ENCODE measurements at regions not wholly inside any gene's neighbourhood (a gene's known extent, or its start where the extent isn't known, plus 50 kb on each side); places are given as distances from the start of the nearest gene placed in this dataset.

DNA sequence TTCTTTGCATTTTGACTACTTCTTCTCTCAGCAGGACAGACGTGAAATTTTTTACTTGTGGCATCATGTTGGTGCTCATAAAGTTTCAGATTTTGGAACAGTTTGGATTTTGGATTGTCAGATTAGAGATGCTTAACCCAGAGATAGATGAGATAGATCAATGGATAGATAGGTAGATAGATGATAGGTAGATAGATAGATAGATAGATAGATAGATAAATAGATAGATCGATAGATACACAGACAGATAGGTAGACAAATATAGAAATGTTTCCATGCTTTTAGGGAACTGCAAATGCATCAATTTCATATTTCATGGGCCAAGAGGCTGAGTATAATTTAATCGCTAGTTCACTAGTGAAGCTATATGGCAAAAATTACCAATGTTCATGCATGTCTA lies 981.5 kb upstream of the ADGRB3 start:
- CTCF ChIA-PET, result no interaction called here
- Mint-ChIP-seq H3K4me3 (ENCODE audit: low read depth, unreplicated experiment) (no peak overlapping the region), H3K36me3 (ENCODE audit: insufficient read depth, unreplicated experiment) (no peaks in the 10 kb centered on the region), H3K27ac (ENCODE audit: unreplicated experiment) (no peak overlapping the region), H3K27me3 (ENCODE audit: unreplicated experiment) (no peaks in the 10 kb centered on the region), H3K4me1 (ENCODE audit: low read depth, unreplicated experiment) (no peaks in the 10 kb centered on the region), H3K9me3 (ENCODE audit: low read depth, unreplicated experiment) (peaks cover 7% of the 10 kb centered on the region)
- DNase-seq, result no peak
- intact Hi-C loops (cut with micrococcal nuclease; ENCODE audit: unreplicated experiment), result no loop called here
- TF ChIP-seq, protein P1, sequence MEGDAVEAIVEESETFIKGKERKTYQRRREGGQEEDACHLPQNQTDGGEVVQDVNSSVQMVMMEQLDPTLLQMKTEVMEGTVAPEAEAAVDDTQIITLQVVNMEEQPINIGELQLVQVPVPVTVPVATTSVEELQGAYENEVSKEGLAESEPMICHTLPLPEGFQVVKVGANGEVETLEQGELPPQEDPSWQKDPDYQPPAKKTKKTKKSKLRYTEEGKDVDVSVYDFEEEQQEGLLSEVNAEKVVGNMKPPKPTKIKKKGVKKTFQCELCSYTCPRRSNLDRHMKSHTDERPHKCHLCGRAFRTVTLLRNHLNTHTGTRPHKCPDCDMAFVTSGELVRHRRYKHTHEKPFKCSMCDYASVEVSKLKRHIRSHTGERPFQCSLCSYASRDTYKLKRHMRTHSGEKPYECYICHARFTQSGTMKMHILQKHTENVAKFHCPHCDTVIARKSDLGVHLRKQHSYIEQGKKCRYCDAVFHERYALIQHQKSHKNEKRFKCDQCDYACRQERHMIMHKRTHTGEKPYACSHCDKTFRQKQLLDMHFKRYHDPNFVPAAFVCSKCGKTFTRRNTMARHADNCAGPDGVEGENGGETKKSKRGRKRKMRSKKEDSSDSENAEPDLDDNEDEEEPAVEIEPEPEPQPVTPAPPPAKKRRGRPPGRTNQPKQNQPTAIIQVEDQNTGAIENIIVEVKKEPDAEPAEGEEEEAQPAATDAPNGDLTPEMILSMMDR (IDR thresholded peaks at IDR 0.05; ENCODE audit: unreplicated experiment), result no peak
- no TSS peak for BruUV-seq (replicated peaks)

DNA sequence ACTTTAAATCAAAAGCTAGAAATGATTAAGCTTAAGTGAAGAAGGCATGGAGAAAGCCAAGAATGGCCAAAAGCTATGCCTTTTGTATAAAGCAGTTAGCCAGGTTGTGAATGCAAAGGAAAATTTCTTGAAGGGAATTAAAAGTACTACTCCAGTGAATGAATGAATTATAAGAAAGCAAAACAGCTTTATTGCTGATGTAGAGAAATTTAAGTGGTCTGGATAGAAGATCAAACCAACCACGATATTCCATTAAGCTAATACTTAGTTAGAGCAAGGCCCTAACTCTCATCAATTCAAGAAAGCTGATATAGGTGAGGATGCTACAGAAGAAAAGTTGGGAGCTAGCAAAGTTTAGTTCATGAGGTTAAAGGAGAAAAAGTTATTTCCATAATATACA lies 988.5 kb upstream of the ADGRB3 start:
- H3K36me3 Mint-ChIP-seq (ENCODE audit: insufficient read depth, unreplicated experiment), result no peaks in the 10 kb centered on the region
- no TSS peak for BruUV-seq (replicated peaks)
- H3K4me1 Mint-ChIP-seq (ENCODE audit: low read depth, unreplicated experiment), result no peaks in the 10 kb centered on the region
- CTCF ChIA-PET, result no interaction called here
- H3K27ac Mint-ChIP-seq (ENCODE audit: unreplicated experiment), result no peak overlapping the region
- H3K4me3 Mint-ChIP-seq (ENCODE audit: low read depth, unreplicated experiment), result no peak overlapping the region
- no peak for DNase-seq
- H3K9me3 Mint-ChIP-seq (ENCODE audit: low read depth, unreplicated experiment), result peaks cover 3% of the 10 kb centered on the region
- TF ChIP-seq, protein P1 (IDR thresholded peaks at IDR 0.05; ENCODE audit: unreplicated experiment), result no peak
- no peaks in the 10 kb centered on the region for H3K27me3 Mint-ChIP-seq (ENCODE audit: unreplicated experiment)
- intact Hi-C loops (cut with micrococcal nuclease; ENCODE audit: unreplicated experiment), result no loop called here

DNA sequence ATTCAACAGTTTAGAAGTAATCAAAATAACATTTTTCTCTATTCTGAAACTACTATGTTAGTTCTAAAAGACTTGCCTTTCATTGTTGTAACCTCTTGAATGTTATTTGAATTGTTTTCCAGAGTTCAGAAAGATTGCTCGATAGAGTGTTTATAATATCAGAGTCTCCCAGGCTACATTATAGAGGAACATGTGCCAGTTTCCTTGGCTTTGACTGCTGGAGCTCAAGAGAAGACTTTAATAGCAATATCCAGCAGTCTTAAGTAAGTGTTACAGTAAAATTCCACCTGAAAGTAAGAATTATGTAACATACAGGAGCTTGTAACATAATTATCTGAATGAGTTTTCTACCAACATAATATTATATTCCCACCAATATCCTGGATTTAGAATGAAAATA lies 991.8 kb upstream of the ADGRB3 start:
- Mint-ChIP-seq H3K4me1 (ENCODE audit: low read depth, unreplicated experiment) (no peaks in the 10 kb centered on the region), H3K27ac (ENCODE audit: unreplicated experiment) (no peak overlapping the region), H3K36me3 (ENCODE audit: insufficient read depth, unreplicated experiment) (no peaks in the 10 kb centered on the region), H3K9me3 (ENCODE audit: low read depth, unreplicated experiment) (peaks cover 3% of the 10 kb centered on the region), H3K4me3 (ENCODE audit: low read depth, unreplicated experiment) (no peak overlapping the region), H3K27me3 (ENCODE audit: unreplicated experiment) (no peaks in the 10 kb centered on the region)
- CTCF ChIA-PET, result no interaction called here
- no peak for DNase-seq
- BruUV-seq (replicated peaks), result no TSS peak
- TF ChIP-seq, protein P1 (IDR thresholded peaks at IDR 0.05; ENCODE audit: unreplicated experiment), result no peak
- intact Hi-C loops (cut with micrococcal nuclease; ENCODE audit: unreplicated experiment), result no loop called here

DNA sequence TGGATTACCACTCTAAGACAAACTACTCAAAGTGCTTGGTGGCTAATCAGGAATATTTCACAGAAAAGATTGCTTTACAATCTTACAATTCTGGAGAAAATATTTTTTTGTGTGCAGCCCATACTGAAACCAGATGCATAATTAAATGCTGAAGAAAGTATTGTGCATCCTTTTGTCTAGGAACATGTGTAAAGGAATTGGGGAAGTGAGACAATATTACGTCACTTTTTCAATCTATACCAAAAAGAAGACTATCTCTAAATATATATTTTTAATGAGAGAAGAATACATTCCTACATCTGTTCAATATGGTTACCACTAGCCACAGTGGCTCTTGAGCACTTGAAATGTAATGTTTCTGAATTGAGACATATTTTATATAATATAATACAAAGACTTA lies 992.5 kb upstream of the ADGRB3 start:
- Mint-ChIP-seq H3K27me3 (ENCODE audit: unreplicated experiment) (no peaks in the 10 kb centered on the region), H3K4me3 (ENCODE audit: low read depth, unreplicated experiment) (no peak overlapping the region), H3K36me3 (ENCODE audit: insufficient read depth, unreplicated experiment) (no peaks in the 10 kb centered on the region), H3K9me3 (ENCODE audit: low read depth, unreplicated experiment) (peaks cover 3% of the 10 kb centered on the region), H3K27ac (ENCODE audit: unreplicated experiment) (no peak overlapping the region), H3K4me1 (ENCODE audit: low read depth, unreplicated experiment) (no peaks in the 10 kb centered on the region)
- intact Hi-C loops (cut with micrococcal nuclease; ENCODE audit: unreplicated experiment), result no loop called here
- TF ChIP-seq, protein P1 (IDR thresholded peaks at IDR 0.05; ENCODE audit: unreplicated experiment), result no peak
- no peak for DNase-seq
- CTCF ChIA-PET, result no interaction called here
- BruUV-seq (replicated peaks), result no TSS peak

DNA sequence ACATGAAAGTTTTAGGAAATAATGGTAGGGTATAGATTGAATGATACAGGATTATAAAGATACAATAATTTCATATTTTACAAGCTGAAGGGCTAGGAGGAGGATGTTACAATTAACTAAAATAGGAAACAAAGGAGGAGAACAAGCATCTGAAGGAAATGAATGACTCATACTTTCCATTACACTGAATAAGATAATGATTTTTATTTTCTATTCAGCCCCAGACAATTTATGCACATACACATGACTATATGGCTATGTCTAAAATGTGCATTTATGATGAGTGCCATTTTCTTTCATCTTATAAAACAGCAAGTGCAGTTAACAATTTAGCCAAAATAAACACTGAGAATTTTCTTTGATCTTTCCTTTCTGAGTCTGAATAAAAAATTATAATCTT lies 994.6 kb upstream of the ADGRB3 start:
- TF ChIP-seq, protein P1 (IDR thresholded peaks at IDR 0.05; ENCODE audit: unreplicated experiment), result no peak
- Mint-ChIP-seq H3K9me3 (ENCODE audit: low read depth, unreplicated experiment) (peaks cover 3% of the 10 kb centered on the region), H3K27me3 (ENCODE audit: unreplicated experiment) (no peaks in the 10 kb centered on the region), H3K27ac (ENCODE audit: unreplicated experiment) (no peak overlapping the region), H3K4me3 (ENCODE audit: low read depth, unreplicated experiment) (no peak overlapping the region), H3K4me1 (ENCODE audit: low read depth, unreplicated experiment) (no peaks in the 10 kb centered on the region), H3K36me3 (ENCODE audit: insufficient read depth, unreplicated experiment) (no peaks in the 10 kb centered on the region)
- no TSS peak for BruUV-seq (replicated peaks)
- no peak for DNase-seq
- intact Hi-C loops (cut with micrococcal nuclease; ENCODE audit: unreplicated experiment), result no loop called here
- CTCF ChIA-PET, result no interaction called here

Data from Calu3 (cell line).